ENCODE measurements at regions not wholly inside any gene's neighbourhood (a gene's known extent, or its start where the extent isn't known, plus 50 kb on each side); places are given as distances from the start of the nearest gene placed in this dataset.

DNA sequence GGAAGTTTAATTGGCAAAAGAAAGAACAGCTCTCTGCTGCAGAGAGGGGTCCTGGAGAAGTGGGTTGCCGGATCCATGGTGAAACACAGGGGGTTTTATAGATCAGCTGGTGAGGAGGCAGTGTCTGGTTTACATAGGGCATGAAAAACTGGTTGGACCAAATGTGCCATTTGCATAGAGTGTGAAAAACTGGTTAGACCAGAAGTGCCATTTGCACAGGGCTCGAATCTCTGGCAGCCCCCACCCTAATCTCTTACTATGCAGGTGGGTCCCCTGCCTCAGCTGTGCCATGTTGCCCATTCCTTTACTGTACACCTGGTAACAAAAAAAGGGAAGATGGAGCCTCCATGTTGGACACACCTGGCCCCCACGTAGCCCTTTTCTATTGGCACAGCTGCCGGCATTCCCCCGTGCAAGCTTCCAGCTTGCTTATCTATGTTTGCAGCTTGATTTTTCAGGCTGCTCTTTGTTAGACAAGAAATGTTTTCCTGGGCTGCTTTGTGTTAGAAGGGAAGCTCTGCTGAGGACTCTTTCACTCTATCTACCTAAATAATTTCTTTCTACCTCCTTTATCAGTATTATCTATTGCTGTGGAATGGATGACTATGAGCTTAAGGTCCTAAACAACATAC lies 61.1 kb upstream of the TMEM132D start:
- TF ChIP-seq, protein P1, sequence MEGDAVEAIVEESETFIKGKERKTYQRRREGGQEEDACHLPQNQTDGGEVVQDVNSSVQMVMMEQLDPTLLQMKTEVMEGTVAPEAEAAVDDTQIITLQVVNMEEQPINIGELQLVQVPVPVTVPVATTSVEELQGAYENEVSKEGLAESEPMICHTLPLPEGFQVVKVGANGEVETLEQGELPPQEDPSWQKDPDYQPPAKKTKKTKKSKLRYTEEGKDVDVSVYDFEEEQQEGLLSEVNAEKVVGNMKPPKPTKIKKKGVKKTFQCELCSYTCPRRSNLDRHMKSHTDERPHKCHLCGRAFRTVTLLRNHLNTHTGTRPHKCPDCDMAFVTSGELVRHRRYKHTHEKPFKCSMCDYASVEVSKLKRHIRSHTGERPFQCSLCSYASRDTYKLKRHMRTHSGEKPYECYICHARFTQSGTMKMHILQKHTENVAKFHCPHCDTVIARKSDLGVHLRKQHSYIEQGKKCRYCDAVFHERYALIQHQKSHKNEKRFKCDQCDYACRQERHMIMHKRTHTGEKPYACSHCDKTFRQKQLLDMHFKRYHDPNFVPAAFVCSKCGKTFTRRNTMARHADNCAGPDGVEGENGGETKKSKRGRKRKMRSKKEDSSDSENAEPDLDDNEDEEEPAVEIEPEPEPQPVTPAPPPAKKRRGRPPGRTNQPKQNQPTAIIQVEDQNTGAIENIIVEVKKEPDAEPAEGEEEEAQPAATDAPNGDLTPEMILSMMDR (IDR thresholded peaks at IDR 0.05) = no peak
- TF ChIP-seq POLR2A (IDR thresholded peaks at IDR 0.05) = no peak

All from thyroid gland (tissue), 4 donors.